IMR-90 (cell line): ENCODE measurements at regions not wholly inside any gene's neighbourhood (a gene's known extent, or its start where the extent isn't known, plus 50 kb on each side); places are given as distances from the start of the nearest gene placed in this dataset.

Experiments used
- ATAC-seq: fragments of 200-7000 bp; cut with Tn5 transposase; 2 replicates; pipeline ENCODE4 v1.9.1; 2020; ENCODE audit warnings: low read depth, mild to moderate bottlenecking, moderate library complexity
- BruUV-seq: library from RNA; stranded (reverse); fragments of 400-500 nt; replicated peaks from 2 replicates; lab custom pipeline; 2021; lab: Mats Ljungman, UMichigan
- CTCF ChIA-PET: fragments of 300-600 bp; formaldehyde crosslinking; extraction: SDS; loops from one replicate; lab custom pipeline; 2021; ENCODE audit warnings: antibody characterized with exemption; lab: Yijun Ruan, JAX
- POLR2A ChIA-PET: fragments of 300-600 bp; sonication (Branson Sonifier 250); formaldehyde crosslinking; loops from one replicate; lab custom pipeline; 2022; ENCODE audit warnings: antibody characterized with exemption; ENCODE audit not compliant: unreplicated experiment; lab: Charles Lee
- DNase-seq: peaks from one replicate; pipeline ENCODE4 v3.0.0; 2013
- H2AFZ ChIP-seq: replicated peaks from 2 replicates; pipeline ENCODE3; 2013; ENCODE audit warnings: low read length, mild to moderate bottlenecking; ENCODE audit not compliant: poor library complexity
- H2AK5ac ChIP-seq: 2 replicates; pipeline ENCODE4 v1.6.1; 2013; ENCODE audit warnings: low read depth, low read length, inconsistent platforms
- H2AK9ac ChIP-seq: replicated peaks from 2 replicates; pipeline ENCODE3; 2013; ENCODE audit warnings: mild to moderate bottlenecking, low read depth, low read length, moderate library complexity; ENCODE audit not compliant: poor library complexity
- H2BK120ac ChIP-seq: 2 replicates; pipeline ENCODE4 v1.6.1; 2013; ENCODE audit warnings: low read depth, low read length, inconsistent platforms
- H2BK15ac ChIP-seq: 3 replicates; pipeline ENCODE4 v1.6.1; 2013; ENCODE audit warnings: low read depth, low read length, inconsistent platforms
- H2BK20ac ChIP-seq: 2 replicates; pipeline ENCODE4 v1.6.1; 2013; ENCODE audit warnings: low read depth, mild to moderate bottlenecking, inconsistent platforms, low read length, moderate library complexity
- H2BK5ac ChIP-seq: 2 replicates; pipeline ENCODE4 v1.6.1; 2013; ENCODE audit warnings: mild to moderate bottlenecking, low read depth, low read length, inconsistent platforms; ENCODE audit not compliant: poor library complexity, severe bottlenecking
- H3K14ac ChIP-seq: replicated peaks from 2 replicates; pipeline ENCODE4 v1.6.1; 2013; ENCODE audit warnings: low read depth, low read length, inconsistent platforms
- H3K18ac ChIP-seq: 2 replicates; pipeline ENCODE4 v1.6.1; 2013; ENCODE audit warnings: low read depth, low read length, control low read depth
- H3K23ac ChIP-seq: 2 replicates; pipeline ENCODE4 v1.6.1; 2013; ENCODE audit warnings: low read depth, low read length, inconsistent platforms
- H3K27ac ChIP-seq: 2 replicates; pipeline ENCODE4 v1.5.1; 2013; ENCODE audit warnings: mild to moderate bottlenecking, control low read depth, low read length; ENCODE audit not compliant: insufficient read depth
- H3K27me3 ChIP-seq: 2 replicates; pipeline ENCODE4 v1.6.1; 2013; ENCODE audit warnings: low read length; ENCODE audit not compliant: control insufficient read depth, insufficient read depth
- H3K36me3 ChIP-seq: 2 replicates; pipeline ENCODE4 v1.6.1; 2013; ENCODE audit warnings: low read length, mixed read lengths; ENCODE audit not compliant: control insufficient read depth, insufficient read depth
- H3K4ac ChIP-seq: 2 replicates; pipeline ENCODE4 v1.6.1; 2013; ENCODE audit warnings: low read depth, low read length, inconsistent platforms
- H3K4me1 ChIP-seq: 2 replicates; pipeline ENCODE4 v1.6.1; 2013; ENCODE audit warnings: low read length, mixed read lengths; ENCODE audit not compliant: control insufficient read depth, insufficient read depth
- H3K4me2 ChIP-seq: 2 replicates; pipeline ENCODE4 v1.6.1; 2013; ENCODE audit warnings: low read depth, mild to moderate bottlenecking, control low read depth, low read length, moderate library complexity
- H3K4me3 ChIP-seq: 2 replicates; pipeline ENCODE4 v1.5.1; 2013; ENCODE audit warnings: low read depth, mild to moderate bottlenecking, control low read depth, low read length, moderate library complexity; ENCODE audit not compliant: insufficient read depth
- H3K56ac ChIP-seq: 2 replicates; pipeline ENCODE4 v1.6.1; 2013; ENCODE audit warnings: low read length, inconsistent platforms; ENCODE audit not compliant: insufficient read depth; ENCODE audit errors: extremely low read depth
- H3K79me1 ChIP-seq, 2 experiments: 2 replicates each; pipeline ENCODE4 v1.6.1; 2013; ENCODE audit warnings: low read length in 2 of 2, inconsistent platforms in 1 of 2, low read depth in 1 of 2
- H3K9ac ChIP-seq: 2 replicates; pipeline ENCODE4 v1.6.1; 2013; ENCODE audit warnings: low read depth, low read length, control low read depth
- H3K9me1 ChIP-seq: 2 replicates; pipeline ENCODE4 v1.6.1; 2013; ENCODE audit warnings: low read length, inconsistent platforms; ENCODE audit not compliant: insufficient read depth
- H3K9me3 ChIP-seq: 2 replicates; pipeline ENCODE4 v1.6.1; 2013; ENCODE audit warnings: low read length; ENCODE audit not compliant: control insufficient read depth, insufficient read depth
- H4K20me1 ChIP-seq: 2 replicates; pipeline ENCODE4 v1.6.1; 2013; ENCODE audit warnings: low read length, inconsistent platforms; ENCODE audit not compliant: insufficient read depth
- H4K5ac ChIP-seq: 2 replicates; pipeline ENCODE4 v1.6.1; 2013; ENCODE audit warnings: mild to moderate bottlenecking, low read depth, low read length, control low read depth
- H4K8ac ChIP-seq, 2 experiments: 2 replicates each; pipeline ENCODE4 v1.6.1; 2013; ENCODE audit warnings: low read depth in 2 of 2, low read length in 2 of 2, control low read depth in 1 of 2, inconsistent platforms in 1 of 2
- H4K91ac ChIP-seq: 2 replicates; pipeline ENCODE4 v1.6.1; 2013; ENCODE audit warnings: low read depth, low read length, inconsistent platforms; ENCODE audit not compliant: insufficient read depth
- BHLHE40 ChIP-seq: fragments of 150-350 bp; IDR thresholded peaks from 2 replicates; pipeline ENCODE4 v1.6.1; 2016; ENCODE audit warnings: mild to moderate bottlenecking, low read depth, low read length
- CEBPB ChIP-seq: IDR thresholded peaks from 2 replicates; pipeline ENCODE4 v1.6.1; 2012; ENCODE audit warnings: low read depth, low read length, improper control_type of control experiment
- CHD1 ChIP-seq: IDR thresholded peaks from 2 replicates; pipeline ENCODE4 v1.6.1; 2012; ENCODE audit warnings: low read depth, low read length, improper control_type of control experiment
- ELK1 ChIP-seq: fragments of 150-350 bp; IDR thresholded peaks from 2 replicates; pipeline ENCODE4 v1.6.1; 2016; ENCODE audit warnings: low read depth, mild to moderate bottlenecking, low read length, moderate library complexity, borderline replicate concordance
- MAZ ChIP-seq: IDR thresholded peaks from 2 replicates; pipeline ENCODE4 v1.6.1; 2012; ENCODE audit warnings: low read depth, mild to moderate bottlenecking, low read length, improper control_type of control experiment, moderate library complexity, borderline replicate concordance
- POLR2A ChIP-seq: IDR thresholded peaks from 2 replicates; pipeline ENCODE4 v1.6.1; 2012; ENCODE audit warnings: mild to moderate bottlenecking, low read depth, low read length
- RCOR1 ChIP-seq: IDR thresholded peaks from 2 replicates; pipeline ENCODE4 v1.6.1; 2012; ENCODE audit warnings: mild to moderate bottlenecking, low read length, improper control_type of control experiment; ENCODE audit not compliant: insufficient replicate concordance
- USF2 ChIP-seq: fragments of 150-350 bp; IDR thresholded peaks from 2 replicates; pipeline ENCODE4 v1.6.1; 2017; ENCODE audit warnings: mild to moderate bottlenecking, antibody characterized with exemption, low read length, low read depth
- WGBS, 2 experiments: methylation state at CpG; one replicate each; pipeline versions ENCODE4 v1.1.5 to v1.1.7; 2013; ENCODE audit warnings: missing lambda C conversion rate in 2 of 2; ENCODE audit not compliant: insufficient read length in 1 of 2; ENCODE audit errors: extremely low coverage in 2 of 2; 5-methylcytosine and 5-hydroxymethylcytosine counted together
- dilution Hi-C: fragments of 300-500 bp; cut with HindIII; formaldehyde crosslinking; loops from one replicate; pipeline ENCODE4 v1.14.3; 2018; ENCODE audit warnings: low sequenced_read_pairs; ENCODE audit not compliant: unreplicated experiment
- in situ Hi-C: fragments of 300-500 bp; cut with MboI; formaldehyde crosslinking; loops from 3 replicates; pipeline ENCODE4 v1.14.3; 2019; ENCODE audit warnings: low sequenced_read_pairs, inconsistent platforms, mixed read lengths
- intact Hi-C: fragments of 100-400 bp; cut with micrococcal nuclease; formaldehyde crosslinking; loops from 2 replicates; pipeline ENCODE4 v1.10.0; 2022

GRCh38 chr4:133014473-133015135 lies 134.5 kb upstream of the PCDH10 start:
- Histone ChIP-seq H3K27me3 (no peaks in the 10 kb centered on the region), H4K5ac (no peak overlapping the region), H4K91ac (no peak overlapping the region), H3K4me1 (no peaks in the 10 kb centered on the region), H3K27ac (no peak overlapping the region), H4K20me1 (no peaks in the 10 kb centered on the region), H2AK9ac (no peak overlapping the region), H4K8ac (no peak overlapping the region), H3K18ac (no peak overlapping the region), H2AFZ (no peak overlapping the region), H2BK20ac (no peak overlapping the region), H2BK5ac (no peak overlapping the region), H3K36me3 (no peaks in the 10 kb centered on the region), H3K56ac (no peak overlapping the region), H2BK15ac (no peak overlapping the region), H3K14ac (no peak overlapping the region), H3K4me2 (no peak overlapping the region), H2BK120ac (no peak overlapping the region), H3K4me3 (no peak overlapping the region), H2AK5ac (no peak overlapping the region), H3K23ac (no peak overlapping the region), H3K4ac (no peak overlapping the region), H3K9ac (no peak overlapping the region), H3K9me1 (no peaks in the 10 kb centered on the region), H3K9me3 (peaks cover 2% of the 10 kb centered on the region; the same call in 1 of the 2 replicates), H3K79me1 (no peaks in the 10 kb centered on the region)
- TF ChIP-seq MAZ (no peak), ELK1 (no peak), BHLHE40 (no peak), USF2 (no peak), POLR2A (no peak), CHD1 (no peak), RCOR1 (no peak), CEBPB (no peak)
- DNase-seq (no peak), ATAC-seq (no peak)
- WGBS, 2 experiments, result no CpG with 5 or more reads among the region's 3 CpGs
- intact Hi-C loops, result no loop called here
- CTCF ChIA-PET, result no interaction called here
- dilution Hi-C loops, result no loop called here
- no TSS peak for BruUV-seq
- POLR2A ChIA-PET, result no interaction called here
- in situ Hi-C loops, result no loop called here
